Loucy (cell line): ENCODE measurements at regions not wholly inside any gene's neighbourhood (a gene's known extent, or its start where the extent isn't known, plus 50 kb on each side); places are given as distances from the start of the nearest gene placed in this dataset.

Source experiments
- H2AFZ ChIP-seq: fragments of 200-600 bp; sonication (generic); 2 replicates; pipeline ENCODE4 v1.6.0; 2016; ENCODE audit warnings: antibody characterized with exemption, mild to moderate bottlenecking, low read length, moderate library complexity
- H3F3A ChIP-seq: fragments of 200-600 bp; 2 replicates; pipeline ENCODE4 v1.6.0; 2016; ENCODE audit warnings: antibody characterized with exemption, low read depth, mild to moderate bottlenecking
- H3K27me3 ChIP-seq: fragments of 200-600 bp; sonication (generic); 2 replicates; pipeline ENCODE4 v1.6.1; 2014; ENCODE audit warnings: low read length, mild to moderate bottlenecking; ENCODE audit not compliant: insufficient read depth, poor library complexity, severe bottlenecking
- H3K36me3 ChIP-seq: fragments of 200-600 bp; sonication (generic); 2 replicates; pipeline ENCODE4 v1.6.1; 2016; ENCODE audit warnings: low read length; ENCODE audit not compliant: insufficient read depth
- H3K4me1 ChIP-seq: fragments of 200-600 bp; sonication (generic); 2 replicates; pipeline ENCODE4 v1.5.1; 2014; ENCODE audit warnings: low read length, mild to moderate bottlenecking; ENCODE audit not compliant: insufficient read depth, poor library complexity, severe bottlenecking
- H3K4me2 ChIP-seq: fragments of 200-600 bp; sonication (generic); 2 replicates; pipeline ENCODE4 v1.6.0; 2014; ENCODE audit warnings: antibody characterized with exemption, low read length, low read depth, mild to moderate bottlenecking; ENCODE audit not compliant: poor library complexity, severe bottlenecking
- H3K4me3 ChIP-seq: fragments of 200-600 bp; sonication (generic); 2 replicates; pipeline ENCODE4 v1.5.1; 2014; ENCODE audit warnings: low read length, mild to moderate bottlenecking, mixed read lengths; ENCODE audit not compliant: poor library complexity, severe bottlenecking
- H3K79me2 ChIP-seq: fragments of 200-600 bp; sonication (generic); 2 replicates; pipeline ENCODE4 v1.6.1; 2014; ENCODE audit warnings: low read length; ENCODE audit not compliant: insufficient read depth
- H3K9ac ChIP-seq: fragments of 200-600 bp; sonication (generic); 2 replicates; pipeline ENCODE4 v1.6.0; 2014; ENCODE audit warnings: mild to moderate bottlenecking, low read depth, low read length, moderate library complexity; ENCODE audit not compliant: poor library complexity, severe bottlenecking
- H3K9me2 ChIP-seq: fragments of 200-600 bp; sonication (generic); replicated peaks from 2 replicates; pipeline ENCODE4 v1.6.1; 2016; ENCODE audit warnings: low read depth, low read length, mixed read lengths
- H3K9me3 ChIP-seq: fragments of 200-600 bp; sonication (generic); 2 replicates; pipeline ENCODE4 v1.6.1; 2014; ENCODE audit warnings: mild to moderate bottlenecking, antibody characterized with exemption, low read length, low read depth; ENCODE audit not compliant: insufficient read depth
- H4K20me1 ChIP-seq: fragments of 200-600 bp; sonication (generic); 2 replicates; pipeline ENCODE4 v1.6.0; 2014; ENCODE audit warnings: antibody characterized with exemption, low read length, mild to moderate bottlenecking; ENCODE audit not compliant: insufficient read depth, poor library complexity, severe bottlenecking
- EZH2phosphoT487 ChIP-seq: fragments of 200-600 bp; IDR thresholded peaks from 2 replicates; pipeline ENCODE4 v1.6.1; 2018; ENCODE audit warnings: antibody characterized with exemption, mild to moderate bottlenecking, moderate library complexity, borderline replicate concordance
- TF ChIP-seq, protein P1 (sequence below): fragments of 200-600 bp; sonication (generic); conservative IDR thresholded peaks from 2 replicates; pipeline ENCODE4 v1.5.1; 2014; ENCODE audit warnings: mild to moderate bottlenecking, antibody characterized with exemption, low read length

DNA sequence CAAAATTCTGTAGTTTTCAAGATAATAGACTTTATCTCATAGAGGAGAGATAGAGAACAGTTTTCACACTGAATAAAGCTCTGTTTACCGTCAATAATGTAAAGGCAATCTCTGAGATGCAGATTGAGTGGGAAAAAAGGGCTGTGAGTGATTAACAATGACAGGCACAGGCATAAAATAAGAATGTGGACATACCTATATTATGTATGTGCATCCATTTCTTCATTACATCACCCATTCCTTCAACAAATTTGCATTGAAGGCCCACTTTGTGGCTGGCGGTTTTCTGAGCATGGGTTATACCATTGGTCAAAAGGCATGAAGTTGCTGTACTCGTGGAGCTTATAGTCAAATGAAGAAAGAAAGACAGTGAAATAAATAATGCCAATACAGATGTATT lies 1431.0 kb downstream of the AACS start:
- Histone ChIP-seq H3F3A (no peaks in the 10 kb centered on the region), H3K27me3 (no peaks in the 10 kb centered on the region), H2AFZ (no peak overlapping the region), H4K20me1 (no peaks in the 10 kb centered on the region), H3K4me1 (no peaks in the 10 kb centered on the region), H3K4me2 (no peak overlapping the region), H3K36me3 (no peaks in the 10 kb centered on the region), H3K4me3 (no peak overlapping the region), H3K9me3 (no peaks in the 10 kb centered on the region; the same call in 1 of the 2 replicates), H3K9me2 (no peaks in the 10 kb centered on the region), H3K9ac (no peak overlapping the region), H3K79me2 (no peaks in the 10 kb centered on the region)
- TF ChIP-seq EZH2phosphoT487 = no peak
- TF ChIP-seq, protein P1, sequence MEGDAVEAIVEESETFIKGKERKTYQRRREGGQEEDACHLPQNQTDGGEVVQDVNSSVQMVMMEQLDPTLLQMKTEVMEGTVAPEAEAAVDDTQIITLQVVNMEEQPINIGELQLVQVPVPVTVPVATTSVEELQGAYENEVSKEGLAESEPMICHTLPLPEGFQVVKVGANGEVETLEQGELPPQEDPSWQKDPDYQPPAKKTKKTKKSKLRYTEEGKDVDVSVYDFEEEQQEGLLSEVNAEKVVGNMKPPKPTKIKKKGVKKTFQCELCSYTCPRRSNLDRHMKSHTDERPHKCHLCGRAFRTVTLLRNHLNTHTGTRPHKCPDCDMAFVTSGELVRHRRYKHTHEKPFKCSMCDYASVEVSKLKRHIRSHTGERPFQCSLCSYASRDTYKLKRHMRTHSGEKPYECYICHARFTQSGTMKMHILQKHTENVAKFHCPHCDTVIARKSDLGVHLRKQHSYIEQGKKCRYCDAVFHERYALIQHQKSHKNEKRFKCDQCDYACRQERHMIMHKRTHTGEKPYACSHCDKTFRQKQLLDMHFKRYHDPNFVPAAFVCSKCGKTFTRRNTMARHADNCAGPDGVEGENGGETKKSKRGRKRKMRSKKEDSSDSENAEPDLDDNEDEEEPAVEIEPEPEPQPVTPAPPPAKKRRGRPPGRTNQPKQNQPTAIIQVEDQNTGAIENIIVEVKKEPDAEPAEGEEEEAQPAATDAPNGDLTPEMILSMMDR = no peak

DNA sequence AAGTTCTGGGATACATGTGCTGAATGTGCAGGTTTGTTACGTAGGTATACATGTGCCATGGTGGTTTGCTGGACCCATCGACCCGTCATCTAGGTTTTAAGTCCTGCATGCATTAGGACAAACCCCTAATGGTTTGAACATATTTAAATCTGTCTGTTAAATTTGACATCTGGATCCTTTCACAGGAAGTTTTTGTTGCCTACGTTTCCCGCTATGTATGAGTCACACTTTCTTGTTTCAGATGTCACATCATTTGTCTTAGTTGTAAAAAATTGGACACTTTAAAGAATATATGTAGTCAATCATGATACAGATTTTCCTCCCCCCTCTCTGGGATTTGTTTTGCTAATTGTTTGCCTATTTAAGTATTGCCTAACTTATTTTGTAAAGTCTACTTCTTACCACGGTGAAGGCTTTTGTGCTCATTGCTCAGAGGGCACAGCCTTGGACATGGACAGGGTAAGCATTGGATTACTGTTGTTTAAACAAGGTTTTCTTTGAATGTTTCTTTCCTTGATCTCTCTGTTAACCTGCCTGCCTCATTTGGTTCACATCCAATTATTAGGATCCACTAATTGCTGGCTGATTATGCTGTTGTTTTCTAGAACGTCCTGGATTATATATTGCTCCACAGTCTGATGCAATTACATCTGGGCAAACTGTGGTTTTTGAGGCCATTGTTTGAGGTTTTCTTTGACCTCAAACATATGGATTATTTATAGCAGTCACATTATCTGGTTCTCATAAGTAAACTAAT lies 1441.4 kb downstream of the AACS start:
- H3K27me3 ChIP-seq = no peaks in the 10 kb centered on the region
- no peaks in the 10 kb centered on the region for H4K20me1 ChIP-seq
- no peak overlapping the region for H2AFZ ChIP-seq
- H3F3A ChIP-seq = no peaks in the 10 kb centered on the region
- TF ChIP-seq, protein P1 = no peak
- TF ChIP-seq EZH2phosphoT487 = no peak
- no peaks in the 10 kb centered on the region for H3K4me1 ChIP-seq
- H3K4me3 ChIP-seq = no peak overlapping the region
- H3K79me2 ChIP-seq = no peaks in the 10 kb centered on the region
- no peak overlapping the region for H3K4me2 ChIP-seq
- H3K9me3 ChIP-seq = no peaks in the 10 kb centered on the region
- H3K9me2 ChIP-seq = no peaks in the 10 kb centered on the region
- no peak overlapping the region for H3K9ac ChIP-seq
- H3K36me3 ChIP-seq = no peaks in the 10 kb centered on the region

DNA sequence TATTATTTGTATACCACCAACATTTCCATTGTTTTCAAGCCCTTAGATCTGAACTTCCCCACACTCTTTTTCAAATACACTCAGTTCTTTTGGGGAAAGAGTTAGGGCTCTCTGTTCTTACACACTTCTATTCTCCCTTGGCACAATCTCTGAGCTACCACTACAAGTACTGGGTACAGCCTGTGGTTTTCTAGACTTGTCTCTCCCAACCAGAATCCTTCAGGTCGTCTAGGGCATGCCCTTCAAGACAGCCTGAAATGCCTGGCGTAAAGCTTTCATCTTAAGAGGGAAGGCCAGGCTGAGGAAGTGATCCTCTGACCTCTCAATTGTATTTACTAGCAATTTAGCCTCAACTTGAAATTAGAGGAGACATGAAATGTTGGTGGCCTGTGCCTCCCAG lies 1442.0 kb downstream of the AACS start:
- no peaks in the 10 kb centered on the region for H3K36me3 ChIP-seq
- H3K4me3 ChIP-seq = no peak overlapping the region
- no peaks in the 10 kb centered on the region for H3K27me3 ChIP-seq
- no peaks in the 10 kb centered on the region for H3K4me1 ChIP-seq
- TF ChIP-seq, protein P1 = no peak
- no peak for TF ChIP-seq EZH2phosphoT487
- no peak overlapping the region for H3K4me2 ChIP-seq
- H3K9ac ChIP-seq = no peak overlapping the region
- no peak overlapping the region for H2AFZ ChIP-seq
- no peaks in the 10 kb centered on the region for H3F3A ChIP-seq
- H3K9me3 ChIP-seq = no peaks in the 10 kb centered on the region
- H3K79me2 ChIP-seq = no peaks in the 10 kb centered on the region
- no peaks in the 10 kb centered on the region for H3K9me2 ChIP-seq
- H4K20me1 ChIP-seq = no peaks in the 10 kb centered on the region
